ENCODE measurements at regions not wholly inside any gene's neighbourhood (a gene's known extent, or its start where the extent isn't known, plus 50 kb on each side); places are given as distances from the start of the nearest gene placed in this dataset.

- TF ChIP-seq MAX (IDR thresholded peaks at IDR 0.05) (no peak), POLR2A (IDR thresholded peaks at IDR 0.05; ENCODE audit: low read length) (no peak), CTCF (IDR thresholded peaks at IDR 0.05) (peak; percentile 44), CEBPB (IDR thresholded peaks at IDR 0.05) (no peak), NR3C1 (IDR thresholded peaks at IDR 0.05) (no peak), REST (IDR thresholded peaks at IDR 0.05) (no peak), ESRRA (IDR thresholded peaks at IDR 0.05; ENCODE audit: borderline replicate concordance, low read length) (no peak), EP300 (IDR thresholded peaks at IDR 0.05) (no peak), CHD2 (IDR thresholded peaks at IDR 0.05; ENCODE audit: low read length, partially characterized antibody) (no peak)
Measured at GRCh38 chr4:31370866-31371465, 650.8 kb downstream of the PCDH7 start.
